HG02884 (cell line): ENCODE measurements at regions not wholly inside any gene's neighbourhood (a gene's known extent, or its start where the extent isn't known, plus 50 kb on each side); places are given as distances from the start of the nearest gene placed in this dataset.

Source experiments
- ATAC-seq: cut with Tn5 transposase; IDR thresholded peaks from one replicate; pipeline ENCODE4 v1.9.1; 2021; ENCODE audit warnings: mild to moderate bottlenecking, moderate library complexity; ENCODE audit not compliant: unreplicated experiment

DNA sequence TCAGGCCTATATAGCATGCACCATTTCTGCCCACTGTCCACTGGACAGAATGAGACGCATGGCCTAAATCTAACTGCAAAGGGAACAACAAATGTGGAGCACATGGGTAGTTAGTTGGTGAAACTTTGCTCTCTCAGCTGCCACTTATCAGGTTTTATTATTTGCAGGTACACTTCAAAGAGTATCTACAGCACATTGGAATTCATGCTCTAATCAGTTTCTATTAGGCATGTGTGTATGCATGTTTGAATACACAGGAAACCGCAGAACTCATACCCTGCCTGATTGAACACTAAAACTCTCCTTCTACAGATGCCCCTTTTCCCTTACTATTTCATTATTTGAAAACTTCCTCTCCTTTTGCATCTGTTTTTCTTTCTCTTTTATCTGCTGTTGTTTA lies 97.4 kb upstream of the HSF2 start:
- ATAC-seq: no peak

DNA sequence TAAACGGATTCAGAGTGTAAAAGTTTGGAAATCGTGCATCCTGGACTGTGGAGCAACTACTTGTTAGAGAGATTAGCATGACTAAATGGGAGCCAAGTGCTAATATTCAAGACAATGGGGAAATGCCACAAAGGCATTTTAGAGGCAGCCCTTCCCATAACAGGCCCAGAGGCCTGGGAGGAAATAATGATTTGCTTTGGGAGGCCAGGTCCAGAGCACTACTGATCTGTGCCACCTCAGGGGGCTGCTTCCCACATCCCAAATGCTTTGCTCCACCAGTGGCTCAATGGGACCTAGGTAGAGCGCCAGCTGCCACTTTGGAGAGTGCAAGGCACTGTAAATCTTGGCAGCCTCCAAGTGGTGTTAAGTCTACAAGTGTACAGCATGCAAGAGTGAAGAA lies 91.9 kb upstream of the HSF2 start:
- no peak for ATAC-seq

DNA sequence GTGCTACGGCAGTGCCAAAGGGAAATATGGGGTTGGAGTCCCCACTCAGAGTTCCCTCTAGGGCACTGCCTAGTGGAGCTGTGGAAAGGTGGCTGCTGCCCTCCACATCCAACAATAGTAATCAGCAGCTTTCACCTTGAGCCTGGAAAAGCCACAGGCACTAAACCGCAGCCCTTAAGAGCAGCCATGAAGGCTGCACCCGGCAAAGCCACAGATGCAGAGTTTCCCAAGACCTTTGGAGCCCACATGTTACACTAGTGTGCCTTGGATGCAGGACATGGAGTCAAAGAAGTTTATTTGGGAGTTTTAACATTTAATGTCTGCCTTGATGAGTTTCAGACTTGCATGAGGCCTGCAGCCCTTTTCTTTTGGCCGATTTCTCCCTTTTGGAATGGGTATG lies 91.4 kb upstream of the HSF2 start:
- ATAC-seq: no peak

DNA sequence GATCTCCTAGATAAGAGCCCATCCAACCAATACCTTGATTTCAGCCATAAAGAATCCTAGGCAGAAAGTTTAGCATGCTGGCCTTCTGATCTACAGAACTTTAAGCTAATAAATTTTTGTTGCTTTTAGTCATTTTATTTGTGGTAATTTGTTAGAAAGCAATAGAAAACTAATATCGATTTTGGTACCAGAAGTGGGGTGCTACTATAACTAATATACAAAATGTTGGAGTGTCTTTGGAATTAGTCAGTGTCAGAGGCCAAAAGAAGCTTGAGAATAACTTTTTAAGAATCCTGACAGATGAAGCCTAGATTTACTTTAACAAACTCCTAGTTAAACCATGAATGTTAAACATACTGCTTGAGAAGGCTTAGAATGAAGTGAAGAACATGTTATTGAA lies 83.6 kb upstream of the HSF2 start:
- ATAC-seq: no peak

DNA sequence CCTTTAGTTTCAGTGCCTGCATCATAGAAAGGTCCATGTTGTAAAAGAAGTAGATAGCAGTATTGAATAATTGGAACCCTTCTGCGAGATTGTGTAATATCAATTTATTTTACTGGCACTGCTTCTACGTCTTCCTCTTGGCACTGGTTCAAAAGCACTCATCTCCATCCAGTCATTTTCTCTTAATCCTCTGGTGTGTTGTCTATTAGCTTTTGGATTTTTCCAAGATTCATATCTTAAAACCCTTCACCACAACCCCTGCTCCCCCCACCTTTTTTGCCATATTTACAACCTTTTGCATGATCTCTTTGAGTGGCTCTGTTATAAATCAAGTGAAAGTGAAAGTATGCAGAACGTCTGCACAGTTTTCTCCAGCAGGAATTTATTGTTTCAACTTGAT lies 76.6 kb upstream of the HSF2 start:
- no peak for ATAC-seq

DNA sequence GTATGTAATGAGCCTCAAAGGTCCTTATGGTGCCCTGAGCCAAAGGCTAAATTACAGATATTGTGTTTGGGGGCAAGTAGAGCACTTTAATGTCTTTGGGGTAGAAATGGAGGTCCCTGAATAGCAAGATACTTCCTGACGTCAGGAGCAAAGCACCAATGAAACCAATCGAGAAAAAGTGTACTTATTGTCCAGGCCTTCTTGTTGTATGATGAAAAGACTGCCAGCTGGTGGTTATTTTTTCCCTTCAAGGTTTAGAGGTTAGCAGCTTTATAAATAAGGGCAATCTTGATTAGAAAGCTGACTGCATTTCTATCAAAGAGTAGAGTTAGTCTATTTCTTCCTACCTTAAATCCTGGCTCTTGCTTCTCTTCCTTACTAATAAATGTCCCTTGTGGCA lies 76.1 kb upstream of the HSF2 start:
- no peak for ATAC-seq

DNA sequence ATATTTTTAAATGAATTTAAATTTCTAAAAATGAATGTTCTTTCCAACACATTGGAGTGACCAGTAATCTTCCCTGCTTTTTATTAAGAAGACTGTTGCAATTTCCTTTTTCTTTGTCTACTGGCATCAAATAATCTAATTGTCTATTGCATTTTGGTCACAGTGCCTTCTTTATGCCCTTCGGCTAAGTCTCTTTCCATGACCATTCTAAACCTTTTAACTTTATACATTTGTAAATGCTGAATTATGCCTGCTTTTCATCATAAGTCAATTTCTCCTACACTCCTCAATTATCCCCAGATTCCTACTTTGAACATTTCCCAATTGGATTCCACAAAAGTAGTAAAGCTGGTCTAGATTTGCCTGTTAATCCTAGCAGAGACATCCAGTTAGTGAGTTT lies 69.1 kb upstream of the HSF2 start:
- ATAC-seq: no peak

DNA sequence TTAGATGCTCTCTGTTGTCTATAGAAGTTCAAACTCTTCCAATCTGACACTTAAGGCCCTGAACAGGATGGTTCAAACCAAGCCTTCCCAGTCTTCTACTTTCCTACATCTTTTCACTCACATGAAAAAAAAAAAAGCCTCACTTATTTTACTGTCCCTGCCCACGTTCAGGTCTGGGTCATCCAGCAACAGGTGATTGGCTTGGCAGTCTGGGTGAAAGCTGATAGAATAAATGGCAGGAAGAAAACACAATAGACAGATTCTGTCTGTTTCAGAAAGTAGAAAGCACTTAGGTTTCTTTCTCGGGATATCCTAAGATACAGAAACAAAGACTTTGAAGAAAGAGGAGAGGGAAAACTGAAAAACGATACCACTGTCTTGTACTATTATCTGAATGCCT lies 61.8 kb upstream of the HSF2 start:
- ATAC-seq: no peak

DNA sequence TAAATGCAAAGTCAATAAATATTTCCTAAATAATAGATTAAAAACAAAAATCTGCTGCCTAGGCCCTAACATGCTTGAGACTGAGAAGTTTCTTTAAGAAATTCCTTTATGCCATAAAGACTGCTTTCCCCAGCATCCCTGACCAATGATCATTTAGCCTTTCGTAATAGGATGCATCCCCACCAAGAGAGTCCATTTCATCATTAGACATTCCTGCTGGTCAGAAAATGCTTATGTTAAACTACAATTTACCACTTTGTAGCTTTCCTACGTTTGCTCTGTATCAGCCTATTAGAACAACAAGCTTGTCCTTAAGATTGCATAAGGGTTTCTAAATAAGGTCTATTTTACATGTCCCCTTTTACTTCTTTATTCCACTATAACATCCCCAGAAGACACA lies 59.8 kb upstream of the HSF2 start:
- ATAC-seq: no peak

DNA sequence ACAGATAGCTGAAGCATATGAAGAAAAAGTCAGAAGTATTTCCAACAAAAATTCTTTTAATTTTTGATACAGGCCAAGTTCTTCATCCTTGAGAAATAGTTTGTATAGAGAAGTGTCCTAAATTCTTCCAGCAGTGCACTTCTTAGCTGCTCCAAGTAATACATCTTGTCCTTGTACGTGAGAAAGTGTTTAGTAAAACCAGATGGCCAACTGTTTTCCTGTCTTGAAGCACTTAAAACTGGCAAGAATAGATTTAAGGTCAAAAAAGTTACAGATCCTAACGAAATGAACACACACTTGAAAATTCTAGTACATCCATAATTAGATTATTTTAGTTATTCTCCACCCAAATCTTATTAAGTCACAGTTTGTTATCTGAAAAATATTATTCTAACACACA lies 52.2 kb upstream of the HSF2 start:
- ATAC-seq: no peak

DNA sequence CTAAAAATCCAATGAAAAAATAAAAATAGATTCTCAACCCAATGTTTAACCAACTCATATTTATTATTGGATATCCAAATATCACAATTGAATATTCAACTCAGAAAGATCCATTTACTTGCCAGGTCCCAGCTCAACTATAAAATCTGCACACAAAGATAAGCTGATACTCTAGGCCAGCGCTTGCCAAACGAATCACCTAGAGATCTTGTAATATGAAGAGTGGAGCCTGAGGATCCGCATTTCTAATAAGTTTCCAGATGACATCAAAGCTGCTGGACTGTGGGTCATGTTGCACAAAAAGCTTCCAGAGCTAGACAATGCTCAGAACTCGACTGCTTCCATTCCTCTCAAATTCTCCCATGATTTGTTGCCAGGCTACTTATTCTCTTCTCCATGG lies 51.7 kb upstream of the HSF2 start:
- ATAC-seq: no peak
